Esophagus squamous epithelium (tissue), 5 donors: ENCODE measurements at regions not wholly inside any gene's neighbourhood (a gene's known extent, or its start where the extent isn't known, plus 50 kb on each side); places are given as distances from the start of the nearest gene placed in this dataset.
A peak's percentile ranks its signal among the peaks of the same experiment; 100 is the strongest.
"Not testable (repeated sequence)": the region's sequence is repeated elsewhere in the genome, so short reads cannot be mapped to it uniquely, and the experiment has no call there.

Source experiments
- DNase-seq: peaks from one replicate; lab custom pipeline; 2025; lab: John Stamatoyannopoulos, UW
- H3K27ac ChIP-seq, 4 donors: fragments of 200-600 bp; sonication (generic); one replicate each; pipeline ENCODE4 v1.5.1; 2016 to 2019; ENCODE audit warnings: mild to moderate bottlenecking in 1 of 4
- H3K27me3 ChIP-seq, 4 donors: fragments of 200-600 bp; sonication (generic); 1 replicate in 3 of 4; 2 replicates in 1 of 4; pipeline versions ENCODE4 v1.5.1 to v1.6.0; 2017 to 2021; ENCODE audit warnings: antibody characterized with exemption in 1 of 4
- H3K36me3 ChIP-seq, 3 donors: fragments of 200-600 bp; sonication (generic); one replicate each; pipeline ENCODE4 v1.5.1; 2016 to 2019
- H3K4me1 ChIP-seq, 3 donors: fragments of 200-600 bp; sonication (generic); one replicate each; pipeline ENCODE4 v1.5.1; 2017 to 2019
- H3K4me3 ChIP-seq, 4 donors: fragments of 200-600 bp; sonication (generic); 1 replicate in 3 of 4; 2 replicates in 1 of 4; pipeline ENCODE4 v1.5.1; 2016 to 2019; ENCODE audit warnings: mild to moderate bottlenecking in 2 of 4, moderate library complexity in 1 of 4
- H3K9me3 ChIP-seq, 3 donors: fragments of 200-600 bp; sonication (generic); one replicate each; pipeline ENCODE4 v1.5.1; 2016 to 2019
- POLR2A ChIP-seq, 4 donors: fragments of 450-650 bp; IDR thresholded peaks; one replicate each; pipeline ENCODE4 v1.6.1; 2017; ENCODE audit warnings: antibody characterized with exemption in 4 of 4, mild to moderate bottlenecking in 4 of 4, moderate library complexity in 3 of 4
- WGBS, 2 donors: methylation state at CpG; one replicate each; pipeline ENCODE4 v1.1.5; 2018; 5-methylcytosine and 5-hydroxymethylcytosine counted together
- intact Hi-C: fragments of 100-400 bp; cut with DNase I; formaldehyde crosslinking; loops from one replicate; pipeline ENCODE4 v1.15.0; 2022
- TF ChIP-seq, protein P1 (sequence below), 6 experiments: fragments of 450-650 bp in 4 of 6; fragments of 200-600 bp in 2 of 6; sonication (generic) in 2 of 6; IDR thresholded peaks; one replicate each; pipeline ENCODE4 v1.5.1; 2016 to 2019; ENCODE audit warnings: antibody characterized with exemption in 6 of 6, mild to moderate bottlenecking in 4 of 6, moderate library complexity in 4 of 6
- donor health status: DM: yes; HTN: yes; CAD: no.

DNA sequence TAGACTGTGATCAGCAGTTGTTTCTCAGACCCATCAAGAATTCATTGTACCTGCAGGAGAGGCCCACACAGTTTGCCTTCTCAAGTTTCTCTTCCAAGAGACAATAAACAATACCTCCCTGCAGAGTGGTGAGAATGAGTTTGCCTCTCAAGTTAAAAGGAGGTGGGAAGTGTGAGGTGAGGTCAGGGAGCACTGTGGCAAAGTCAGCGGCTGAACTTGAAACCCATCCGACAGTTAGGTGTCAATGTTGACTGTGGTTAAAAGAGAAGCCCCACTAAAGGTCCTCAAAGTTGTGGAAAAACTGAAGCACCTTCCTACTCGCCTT is 72.9 kb upstream of the TSC22D1 start:
- no peaks in the 10 kb centered on the region for H3K36me3 ChIP-seq
- TF ChIP-seq, protein P1, sequence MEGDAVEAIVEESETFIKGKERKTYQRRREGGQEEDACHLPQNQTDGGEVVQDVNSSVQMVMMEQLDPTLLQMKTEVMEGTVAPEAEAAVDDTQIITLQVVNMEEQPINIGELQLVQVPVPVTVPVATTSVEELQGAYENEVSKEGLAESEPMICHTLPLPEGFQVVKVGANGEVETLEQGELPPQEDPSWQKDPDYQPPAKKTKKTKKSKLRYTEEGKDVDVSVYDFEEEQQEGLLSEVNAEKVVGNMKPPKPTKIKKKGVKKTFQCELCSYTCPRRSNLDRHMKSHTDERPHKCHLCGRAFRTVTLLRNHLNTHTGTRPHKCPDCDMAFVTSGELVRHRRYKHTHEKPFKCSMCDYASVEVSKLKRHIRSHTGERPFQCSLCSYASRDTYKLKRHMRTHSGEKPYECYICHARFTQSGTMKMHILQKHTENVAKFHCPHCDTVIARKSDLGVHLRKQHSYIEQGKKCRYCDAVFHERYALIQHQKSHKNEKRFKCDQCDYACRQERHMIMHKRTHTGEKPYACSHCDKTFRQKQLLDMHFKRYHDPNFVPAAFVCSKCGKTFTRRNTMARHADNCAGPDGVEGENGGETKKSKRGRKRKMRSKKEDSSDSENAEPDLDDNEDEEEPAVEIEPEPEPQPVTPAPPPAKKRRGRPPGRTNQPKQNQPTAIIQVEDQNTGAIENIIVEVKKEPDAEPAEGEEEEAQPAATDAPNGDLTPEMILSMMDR (IDR thresholded peaks at IDR 0.05) = no peak
- no peak for TF ChIP-seq POLR2A (IDR thresholded peaks at IDR 0.05)
- WGBS, 2 donors = 76 to 84% methylated on average over 3 of the region's 3 CpGs
- peaks cover 0 to 7% (median 0%) of the 10 kb centered on the region in 3 donors for H3K4me1 ChIP-seq
- DNase-seq = no peak
- H3K4me3 ChIP-seq = no peak overlapping the region
- intact Hi-C loops = no loop called here
- H3K27me3 ChIP-seq = peaks cover 0 to 18% (median 0%) of the 10 kb centered on the region in 4 donors
- H3K27ac ChIP-seq = no peak overlapping the region
- no peaks in the 10 kb centered on the region for H3K9me3 ChIP-seq

DNA sequence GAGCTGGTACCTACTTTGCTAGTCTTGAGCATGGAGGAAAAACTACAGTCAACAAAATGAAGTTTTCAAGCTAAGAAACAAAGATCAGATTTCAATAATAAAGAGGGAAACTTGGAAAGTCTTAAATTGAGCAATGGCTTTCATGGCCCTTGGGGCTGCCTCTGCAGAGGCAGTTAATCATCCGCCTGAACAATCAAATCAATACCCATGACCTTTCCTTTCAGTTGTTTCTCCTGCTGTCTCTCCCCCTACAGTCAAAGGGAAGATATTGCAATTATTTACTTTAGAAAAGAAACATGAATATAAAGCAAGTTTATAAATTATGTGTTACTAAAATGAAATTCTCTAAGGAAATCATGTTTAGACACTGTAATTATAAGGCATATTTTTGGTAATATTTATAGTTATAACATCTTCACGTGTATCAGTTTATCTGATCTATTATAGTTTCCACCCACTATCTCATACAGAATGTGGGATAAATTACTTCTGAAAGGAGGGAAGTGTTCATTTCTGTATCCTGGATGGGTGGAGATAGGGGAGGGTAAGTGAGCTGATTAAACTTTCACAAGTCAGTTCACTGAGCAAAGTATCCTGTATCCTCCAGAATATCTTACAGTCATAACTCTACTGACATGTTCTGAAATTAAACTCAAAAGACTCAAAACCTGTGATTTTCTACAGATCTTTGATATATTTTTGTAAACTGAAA is 72.4 kb upstream of the TSC22D1 start:
- DNase-seq = no peak
- H3K27ac ChIP-seq = no peak overlapping the region
- TF ChIP-seq, protein P1 (IDR thresholded peaks at IDR 0.05) = peak in 5 of 6 experiments; percentile 7 to 39 (median 12)
- no peak for TF ChIP-seq POLR2A (IDR thresholded peaks at IDR 0.05)
- H3K4me3 ChIP-seq = no peak overlapping the region
- WGBS, 2 donors = 31 to 56% methylated on average over 2 of the region's 2 CpGs
- peaks cover 0 to 7% (median 0%) of the 10 kb centered on the region in 3 donors for H3K4me1 ChIP-seq
- H3K27me3 ChIP-seq = peaks cover 0 to 18% (median 0%) of the 10 kb centered on the region in 4 donors
- intact Hi-C loops = no loop called here
- H3K9me3 ChIP-seq = no peaks in the 10 kb centered on the region
- no peaks in the 10 kb centered on the region for H3K36me3 ChIP-seq

DNA sequence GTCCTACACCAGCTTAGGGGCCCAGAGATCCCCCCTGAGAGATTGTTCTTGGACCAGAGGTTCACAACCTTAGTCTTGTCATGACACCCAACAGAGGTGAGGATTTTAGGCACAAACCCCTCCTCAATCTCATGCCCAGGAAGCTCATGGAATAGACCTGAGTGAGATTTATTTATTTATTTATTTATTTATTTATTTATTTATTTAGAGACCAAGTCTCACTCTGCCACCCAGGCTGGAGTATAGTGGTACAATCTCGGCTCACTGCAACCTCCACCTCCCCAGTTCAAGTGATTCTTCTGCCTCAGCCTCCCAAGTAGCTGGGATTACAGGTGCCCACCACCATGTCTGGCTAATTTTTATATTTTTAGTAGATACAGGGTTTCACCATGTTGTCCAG is 71.4 kb upstream of the TSC22D1 start:
- H3K27ac ChIP-seq, intact Hi-C loops, H3K4me3 ChIP-seq, DNase-seq, H3K36me3 ChIP-seq, H3K4me1 ChIP-seq, H3K9me3 ChIP-seq: not testable (repeated sequence)
- H3K27me3 ChIP-seq = peaks cover 0 to 18% (median 0%) of the 10 kb centered on the region in 4 donors
- WGBS, 2 donors = 67 to 94% methylated on average over 1 of the region's 1 CpG

DNA sequence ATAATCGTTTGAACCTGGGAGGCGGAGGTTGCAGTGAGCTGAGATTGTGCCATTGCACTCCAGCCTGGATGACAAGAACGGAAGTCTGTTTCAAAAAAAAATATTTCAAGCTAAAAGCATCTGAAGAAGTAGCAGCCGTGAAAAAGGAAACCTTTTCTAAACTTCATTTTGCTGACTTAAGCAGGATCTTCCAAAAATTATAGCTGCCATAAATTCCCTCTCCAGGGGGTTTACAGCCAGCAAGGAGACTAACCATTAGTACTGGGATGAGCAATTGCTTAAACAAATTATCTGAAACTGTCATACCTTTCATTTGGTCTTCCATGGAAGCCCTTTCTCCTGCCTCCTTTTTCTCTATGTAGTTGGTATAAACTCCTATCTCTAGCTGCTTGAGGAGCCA is 69.9 kb upstream of the TSC22D1 start:
- TF ChIP-seq, protein P1 (IDR thresholded peaks at IDR 0.05) = no peak
- TF ChIP-seq POLR2A (IDR thresholded peaks at IDR 0.05) = no peak
- Histone ChIP-seq H3K27me3 (peaks cover 0 to 18% (median 0%) of the 10 kb centered on the region in 4 donors), H3K27ac (no peak overlapping the region), H3K4me3 (no peak overlapping the region), H3K36me3 (no peaks in the 10 kb centered on the region), H3K9me3 (no peaks in the 10 kb centered on the region), H3K4me1 (no peaks in the 10 kb centered on the region)
- 69 to 80% methylated on average over 4 of the region's 4 CpGs for WGBS, 2 donors
- DNase-seq = no peak
- intact Hi-C loops = no loop called here

DNA sequence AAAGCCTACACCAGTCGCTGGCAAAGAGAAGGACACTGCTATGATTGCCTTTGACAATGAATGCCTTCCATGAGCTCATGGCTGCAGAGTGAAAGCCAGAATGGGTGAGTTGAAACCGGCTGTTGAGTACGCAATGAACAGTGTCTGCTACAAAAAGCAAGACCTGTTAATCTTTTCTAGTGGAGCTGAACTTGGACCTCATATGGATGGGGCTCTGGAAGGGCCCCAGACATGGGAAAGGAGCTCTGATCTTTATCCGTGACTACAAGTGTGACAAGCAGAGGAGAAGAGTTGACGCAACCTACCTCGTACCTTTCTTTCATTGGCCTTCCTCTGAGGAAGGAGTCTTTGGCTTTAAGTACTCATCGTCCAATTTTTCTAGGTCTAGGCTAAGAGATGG is 67.1 kb upstream of the TSC22D1 start:
- Histone ChIP-seq H3K27ac (no peak overlapping the region), H3K4me3 (no peak overlapping the region), H3K27me3 (peaks cover 0 to 7% (median 0%) of the 10 kb centered on the region in 4 donors), H3K36me3 (no peaks in the 10 kb centered on the region), H3K4me1 (no peaks in the 10 kb centered on the region), H3K9me3 (no peaks in the 10 kb centered on the region)
- no peak for TF ChIP-seq POLR2A (IDR thresholded peaks at IDR 0.05)
- TF ChIP-seq, protein P1 (IDR thresholded peaks at IDR 0.05) = no peak
- no peak for DNase-seq
- 90 to 93% methylated on average over 6 to 7 of the region's 7 CpGs for whole genome bisulfite sequencing, 2 donors
- intact Hi-C loops = no loop called here
